GM10266 (cell line): ENCODE measurements at regions not wholly inside any gene's neighbourhood (a gene's known extent, or its start where the extent isn't known, plus 50 kb on each side); places are given as distances from the start of the nearest gene placed in this dataset.

Source experiments
- DNase-seq: peaks from one replicate; pipeline ENCODE4 v3.0.0; 2012; ENCODE audit errors: extremely low spot score
- CTCF ChIP-seq: IDR thresholded peaks from 2 replicates; pipeline ENCODE4 v1.5.1; 2012; ENCODE audit warnings: mild to moderate bottlenecking, low read depth; ENCODE audit not compliant: control insufficient read depth, insufficient read depth; ENCODE audit errors: missing control alignments

- no peak for TF ChIP-seq CTCF
- DNase-seq, result no peak
These were observed 353.7 kb downstream of the FRK start for GRCh38 chr6:115706981-115707380.

GRCh38 chr6:115706324-115706723 lies 354.4 kb downstream of the FRK start:
- TF ChIP-seq CTCF, result no peak
- DNase-seq, result no peak

GRCh38 chr6:115704028-115704427 lies 356.7 kb downstream of the FRK start:
- DNase-seq, result no peak

GRCh38 chr6:115691433-115691832 lies 369.3 kb downstream of the FRK start:
- TF ChIP-seq CTCF, result no peak
- no peak for DNase-seq

More at GRCh38 chr6:115704028-115704427, 356.7 kb downstream of the FRK start:
- no peak for TF ChIP-seq CTCF

- TF ChIP-seq CTCF, result no peak
- no peak for DNase-seq
These were observed 369.8 kb downstream of the FRK start for GRCh38 chr6:115690854-115691253.

- no peak for DNase-seq
These were observed 378.5 kb downstream of the FRK start for GRCh38 chr6:115681978-115682775.

GRCh38 chr6:115680621-115681020 lies 380.1 kb downstream of the FRK start:
- no peak for DNase-seq
- no peak for TF ChIP-seq CTCF

More at GRCh38 chr6:115681978-115682775, 378.5 kb downstream of the FRK start:
- no peak for TF ChIP-seq CTCF
